Brain microvascular endothelial cell (primary cell): ENCODE measurements at regions not wholly inside any gene's neighbourhood (a gene's known extent, or its start where the extent isn't known, plus 50 kb on each side); places are given as distances from the start of the nearest gene placed in this dataset.

Source experiments
- DNase-seq: peaks from one replicate; pipeline ENCODE4 v3.0.0-alpha.2; 2020
- H3K27ac ChIP-seq: fragments of 250-450 bp; sonication (Bioruptor Pico); 2 replicates; pipeline ENCODE4 v1.5.1; 2020; ENCODE audit warnings: mild to moderate bottlenecking, moderate library complexity
- H3K27me3 ChIP-seq: fragments of 250-450 bp; sonication (Bioruptor Pico); replicated peaks from 2 replicates; pipeline ENCODE4 v1.5.1; 2020; ENCODE audit warnings: mild to moderate bottlenecking
- H3K36me3 ChIP-seq: fragments of 250-450 bp; sonication (Bioruptor Pico); replicated peaks from 2 replicates; pipeline ENCODE4 v1.5.1; 2020; ENCODE audit warnings: mild to moderate bottlenecking
- H3K4me3 ChIP-seq: 2 replicates; pipeline ENCODE4 v1.5.1; 2011; ENCODE audit warnings: low read depth, mild to moderate bottlenecking, control low read depth, low read length, moderate library complexity
- CTCF ChIP-seq: IDR thresholded peaks from 2 replicates; pipeline ENCODE4 v1.5.1; 2011; ENCODE audit warnings: low read depth, mild to moderate bottlenecking, moderate library complexity, low read length, control low read depth, inconsistent platforms; ENCODE audit errors: missing control alignments
- in situ Hi-C: cut with HindIII; loops from 2 replicates; pipeline ENCODE4 v1.10.0; 2017; ENCODE audit warnings: low sequenced_read_pairs, low pct_ligation_motif_present

- Histone ChIP-seq H3K36me3 (no peaks in the 10 kb centered on the region), H3K4me3 (no peak overlapping the region), H3K27me3 (no peaks in the 10 kb centered on the region), H3K27ac (no peak overlapping the region)
- DNase-seq, result peak; percentile 1
- TF ChIP-seq CTCF, result no peak
- in situ Hi-C loops, result no loop called here
Observed at GRCh38 chr14:95597784-95598211, 62.9 kb downstream of the GLRX5 start.

- Histone ChIP-seq H3K27me3 (no peaks in the 10 kb centered on the region), H3K36me3 (no peaks in the 10 kb centered on the region), H3K27ac (no peak overlapping the region), H3K4me3 (no peak overlapping the region)
- DNase-seq, result no peak
- in situ Hi-C loops, result no loop called here
- no peak for TF ChIP-seq CTCF
Observed at GRCh38 chr14:95601650-95602049, 66.8 kb downstream of the GLRX5 start.

DNA sequence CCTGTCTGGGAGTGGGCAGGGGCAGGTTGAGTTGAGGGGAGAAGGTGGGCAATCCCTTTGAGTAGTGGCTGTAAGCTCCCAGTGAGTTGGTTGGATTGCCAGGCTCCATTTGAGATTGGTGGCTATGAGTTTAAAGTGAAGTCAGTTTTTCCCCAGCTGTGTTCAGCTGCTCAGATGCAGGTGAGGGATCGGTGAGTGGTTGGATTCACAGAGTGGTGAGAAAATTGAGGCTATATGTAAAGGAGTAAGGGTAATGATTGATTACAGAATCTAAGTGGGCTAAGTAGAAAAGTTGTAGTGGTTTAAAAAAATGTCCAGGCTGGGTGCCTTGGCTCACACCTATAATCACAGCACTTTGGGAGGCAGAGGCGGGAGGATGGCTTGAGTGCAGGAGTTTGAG is 68.6 kb downstream of the GLRX5 start:
- no peak overlapping the region for H3K27ac ChIP-seq
- H3K4me3 ChIP-seq, result no peak overlapping the region
- no peaks in the 10 kb centered on the region for H3K36me3 ChIP-seq
- no peak for DNase-seq
- no peaks in the 10 kb centered on the region for H3K27me3 ChIP-seq
- in situ Hi-C loops, result no loop called here
- TF ChIP-seq CTCF, result no peak

DNA sequence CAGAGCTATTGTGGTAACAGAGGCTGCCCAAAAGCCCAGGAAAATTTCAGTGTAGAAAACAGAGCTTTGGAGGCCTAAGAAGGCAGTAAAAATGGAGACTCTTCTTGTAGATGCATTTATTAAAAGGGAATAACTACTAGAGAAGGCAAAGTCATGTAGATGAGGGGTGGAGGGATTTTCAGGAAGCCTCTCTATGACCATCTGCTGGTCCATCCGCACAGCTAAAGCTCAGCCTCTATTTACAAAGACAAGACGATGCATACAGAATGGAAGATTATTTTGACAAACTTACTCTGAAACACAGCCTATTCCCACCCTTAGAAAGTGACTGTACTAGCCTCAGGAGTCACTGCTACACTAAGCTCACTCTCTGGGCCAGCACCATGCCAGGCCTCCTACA is 71.4 kb downstream of the GLRX5 start:
- in situ Hi-C loops, result no loop called here
- TF ChIP-seq CTCF, result no peak
- Histone ChIP-seq H3K27me3 (no peaks in the 10 kb centered on the region), H3K36me3 (no peaks in the 10 kb centered on the region), H3K27ac (no peak overlapping the region), H3K4me3 (no peak overlapping the region)
- DNase-seq, result no peak

DNA sequence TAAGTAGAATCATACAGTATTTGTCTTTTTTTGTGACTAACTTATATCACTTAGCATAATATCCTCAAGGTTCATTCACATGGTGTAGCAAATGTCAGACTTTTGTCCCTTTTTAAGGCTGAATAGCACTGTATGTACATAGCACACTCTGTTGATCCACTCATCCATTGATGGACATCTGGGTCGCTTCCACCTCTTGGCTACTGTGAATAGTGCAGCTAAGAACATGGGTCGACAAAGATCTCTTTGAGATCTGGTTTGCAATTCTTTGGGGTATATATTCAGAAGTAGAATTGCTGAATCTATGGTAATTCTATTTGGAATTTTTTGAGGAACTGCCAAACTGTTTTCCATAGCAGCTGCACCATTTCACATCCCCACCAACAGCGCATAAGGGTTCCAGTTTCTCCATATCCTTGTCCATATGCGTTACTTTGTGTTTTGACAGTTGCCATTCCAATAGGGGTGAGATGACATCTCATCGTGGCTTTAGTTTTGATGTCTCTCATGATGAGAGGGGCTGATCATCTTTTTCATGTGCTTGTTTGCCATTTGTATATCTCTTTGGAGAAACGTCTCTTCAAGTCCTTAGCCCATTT is 73.9 kb downstream of the GLRX5 start:
- Histone ChIP-seq H3K27ac (no peak overlapping the region), H3K4me3 (no peak overlapping the region), H3K36me3 (no peaks in the 10 kb centered on the region), H3K27me3 (no peaks in the 10 kb centered on the region)
- in situ Hi-C loops, result no loop called here
- TF ChIP-seq CTCF, result no peak
- DNase-seq, result no peak

DNA sequence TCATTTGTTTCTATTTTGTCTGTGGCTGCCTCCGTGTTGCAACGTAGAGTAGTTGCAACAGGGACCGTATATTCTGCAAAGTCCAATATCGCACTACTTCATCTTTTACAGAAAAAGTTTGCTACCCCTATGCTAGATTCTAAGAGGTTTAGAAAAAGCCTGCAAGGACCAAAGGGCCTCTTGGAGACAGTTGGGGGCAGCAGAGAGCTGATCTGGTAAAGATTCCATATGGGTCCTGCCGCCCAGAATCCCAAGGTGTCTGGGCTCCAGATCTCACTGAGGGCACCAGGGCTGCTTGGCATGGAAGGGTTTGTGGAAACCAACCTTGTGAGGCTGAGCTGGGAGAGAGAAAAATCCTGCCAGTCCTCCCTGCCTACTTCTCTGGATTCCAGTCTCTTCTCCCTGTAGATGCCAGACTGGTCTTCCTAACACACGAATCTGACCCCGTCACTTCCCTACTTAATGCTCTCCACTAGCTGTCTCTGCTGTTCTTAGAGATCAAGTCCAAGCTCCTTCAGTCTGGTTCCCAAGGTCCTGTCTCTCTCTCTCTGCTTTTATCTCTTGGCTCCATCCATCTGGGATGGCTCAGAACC is 74.6 kb downstream of the GLRX5 start:
- peak; percentile 60 for TF ChIP-seq CTCF
- in situ Hi-C loops, result no loop called here
- Histone ChIP-seq H3K27ac (no peak overlapping the region), H3K27me3 (no peaks in the 10 kb centered on the region), H3K4me3 (no peak overlapping the region), H3K36me3 (no peaks in the 10 kb centered on the region)
- DNase-seq, result peak; percentile 25
